AG04449 (cell line): ENCODE measurements at regions not wholly inside any gene's neighbourhood (a gene's known extent, or its start where the extent isn't known, plus 50 kb on each side); places are given as distances from the start of the nearest gene placed in this dataset.

Experiments used
- CTCF ChIA-PET: fragments of 350-600 bp; formaldehyde crosslinking; extraction: SDS; loops from one replicate; lab custom pipeline; 2021; ENCODE audit warnings: antibody characterized with exemption; lab: Yijun Ruan, JAX
- POLR2A ChIA-PET: fragments of 400-600, 350-600 bp; formaldehyde crosslinking; extraction: SDS; loops from one replicate; lab custom pipeline; 2020; ENCODE audit warnings: antibody characterized with exemption, inconsistent platforms; lab: Yijun Ruan, JAX
- DNase-seq: peaks from one replicate; pipeline ENCODE4 v3.0.0-alpha.2; 2010; ENCODE audit warnings: low read depth, low spot score
- H3K4me3 ChIP-seq: 2 replicates; pipeline ENCODE4 v1.5.1; 2011; ENCODE audit warnings: low read depth, mild to moderate bottlenecking, control low read depth, low read length
- CTCF ChIP-seq: IDR thresholded peaks from one replicate; pipeline ENCODE4 v1.5.1; 2011; ENCODE audit warnings: mild to moderate bottlenecking, moderate library complexity, low read length, control low read depth, inconsistent platforms; ENCODE audit not compliant: insufficient read depth; ENCODE audit errors: missing control alignments

DNA sequence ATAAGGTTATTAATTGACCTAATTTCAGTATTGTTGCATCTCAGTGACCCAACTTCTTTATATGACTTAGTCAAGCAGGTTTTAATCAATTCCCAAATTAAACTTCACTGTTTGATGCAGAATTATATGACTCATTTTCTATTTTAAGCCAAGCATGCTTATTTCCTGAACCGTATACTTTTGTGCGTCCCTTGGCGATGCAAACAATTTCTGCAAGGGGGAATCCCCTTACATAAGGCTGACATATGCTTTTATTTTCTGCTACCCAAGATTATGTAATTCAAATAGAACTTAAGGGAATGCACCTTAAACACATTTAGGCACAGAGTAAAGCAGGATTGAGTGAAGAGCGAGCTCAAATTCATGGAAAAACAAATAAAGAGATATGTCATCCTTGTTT lies 303.9 kb downstream of the PDCD6IP start:
- TF ChIP-seq CTCF = no peak
- POLR2A ChIA-PET = no interaction called here
- no peak for DNase-seq
- H3K4me3 ChIP-seq = no peak overlapping the region
- CTCF ChIA-PET = interaction anchor here (0.6 to 1.4 kb wide), 2 partner anchors 158 to 582 kb away, joined by 3 read pairs; no protein-coding TSS in a partner anchor

GRCh38 chr3:34106379-34106778 lies 307.9 kb downstream of the PDCD6IP start:
- ChIA-PET CTCF (interaction anchor here (1.0 to 2.0 kb wide), 9 partner anchors 13 to 581 kb away, joined by 3 to 12 read pairs (median 4); no protein-coding TSS in a partner anchor), POLR2A (no interaction called here)
- no peak for DNase-seq
- TF ChIP-seq CTCF = no peak
- H3K4me3 ChIP-seq = no peak overlapping the region

GRCh38 chr3:34106879-34107278 lies 308.4 kb downstream of the PDCD6IP start:
- DNase-seq = no peak
- CTCF ChIA-PET = interaction anchor here (1.0 to 2.0 kb wide), 11 partner anchors 13 to 581 kb away, joined by 3 to 12 read pairs (median 4); no protein-coding TSS in a partner anchor
- no peak overlapping the region for H3K4me3 ChIP-seq

DNA sequence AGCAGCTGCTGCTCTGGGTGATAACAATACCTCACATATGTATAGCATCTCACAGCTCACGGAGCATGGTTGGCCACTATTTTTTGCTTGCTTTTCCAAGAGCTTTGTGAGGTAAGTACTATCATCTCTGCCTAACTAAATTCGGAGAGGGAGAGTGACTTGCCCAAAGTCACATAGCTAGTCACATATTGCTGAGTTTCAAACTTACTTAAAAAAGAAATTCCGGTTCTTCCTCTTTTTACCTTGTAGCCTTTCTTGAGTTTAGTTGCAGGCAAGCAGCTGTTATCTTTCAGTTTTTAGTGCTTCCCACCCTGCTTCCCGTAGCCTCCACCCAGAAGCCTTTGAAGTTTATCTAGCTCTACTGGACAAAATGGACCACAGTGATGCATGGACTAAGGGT lies 309.2 kb downstream of the PDCD6IP start:
- TF ChIP-seq CTCF = no peak
- POLR2A ChIA-PET = no interaction called here
- CTCF ChIA-PET = interaction anchor here (1.0 to 2.0 kb wide), 5 partner anchors 11 to 576 kb away, joined by 3 to 12 read pairs (median 7); no protein-coding TSS in a partner anchor
- no peak overlapping the region for H3K4me3 ChIP-seq
- DNase-seq = no peak

More at GRCh38 chr3:34106879-34107278, 308.4 kb downstream of the PDCD6IP start:
- POLR2A ChIA-PET = interaction anchor here (0.5 kb wide), 1 partner anchor 24 kb away, joined by 3 read pairs; no protein-coding TSS in a partner anchor
- peak; percentile 50 for TF ChIP-seq CTCF

GRCh38 chr3:34109021-34109420 lies 310.6 kb downstream of the PDCD6IP start:
- H3K4me3 ChIP-seq = no peak overlapping the region
- ChIA-PET POLR2A (no interaction called here), CTCF (interaction anchor here (1.0 kb wide), 1 partner anchor 13 kb away, joined by 3 read pairs; no protein-coding TSS in a partner anchor)
- no peak for TF ChIP-seq CTCF
- DNase-seq = no peak

- ChIA-PET POLR2A (no interaction called here), CTCF (interaction anchor here (1.0 kb wide), 1 partner anchor 14 kb away, joined by 3 read pairs; no protein-coding TSS in a partner anchor)
- no peak overlapping the region for H3K4me3 ChIP-seq
- no peak for TF ChIP-seq CTCF
- no peak for DNase-seq
These were observed 311.4 kb downstream of the PDCD6IP start for GRCh38 chr3:34109846-34110245.
